NCI-H1417 (cell line): ENCODE measurements at regions not wholly inside any gene's neighbourhood (a gene's known extent, or its start where the extent isn't known, plus 50 kb on each side); places are given as distances from the start of the nearest gene placed in this dataset.
A peak's percentile ranks its signal among the peaks of the same experiment; 100 is the strongest.

Experiments used
- DNase-seq, 3 experiments: peaks; one replicate each; lab custom pipeline; 2025; lab: John Stamatoyannopoulos, UW

GRCh38 chr6:144879436-144879835 is 594.3 kb downstream of the UTRN start:
- DNase-seq: no peak

GRCh38 chr6:144882425-144882824 is 597.3 kb downstream of the UTRN start:
- DNase-seq: no peak

GRCh38 chr6:144883915-144884314 is 598.8 kb downstream of the UTRN start:
- no peak for DNase-seq

GRCh38 chr6:144885817-144886216 is 600.7 kb downstream of the UTRN start:
- no peak for DNase-seq

DNA sequence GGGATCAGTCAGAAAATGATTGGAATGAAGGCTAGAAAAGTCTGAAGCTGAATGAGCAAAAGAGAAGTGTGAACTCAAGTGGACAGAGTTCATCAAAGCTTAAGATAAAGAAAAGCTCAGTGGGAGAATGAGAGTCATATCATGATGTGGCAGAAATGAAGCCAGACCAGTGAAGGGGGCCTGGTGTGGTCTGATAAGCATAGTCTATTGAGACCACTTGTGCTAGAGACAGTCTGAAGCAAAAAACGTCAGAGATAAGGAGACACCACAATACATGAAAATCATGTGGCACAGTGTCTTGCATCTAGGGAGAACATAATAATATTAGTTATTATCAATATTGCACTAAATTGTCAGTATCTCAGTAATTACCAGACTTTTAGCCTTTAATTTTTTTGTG is 601.5 kb downstream of the UTRN start:
- DNase-seq: no peak

DNA sequence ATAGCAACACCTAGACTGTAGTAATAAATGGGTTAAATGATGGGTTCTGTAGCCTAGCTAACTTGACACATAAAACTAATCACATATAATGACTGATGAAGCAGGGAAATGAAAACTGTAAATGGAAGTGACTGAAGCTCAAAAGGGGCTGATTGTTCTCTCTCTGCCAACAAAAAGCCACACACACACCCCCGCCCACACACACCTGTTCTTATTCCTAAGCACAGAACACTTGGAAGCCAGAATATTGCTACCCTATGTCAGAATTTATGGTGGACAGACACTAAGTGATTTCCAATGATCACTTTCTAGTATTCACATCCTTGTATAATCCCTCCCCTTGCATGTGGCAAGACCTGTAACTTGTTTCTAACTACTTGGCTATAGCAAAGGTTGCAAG is 603.5 kb downstream of the UTRN start:
- no peak for DNase-seq

- DNase-seq: no peak
Observed at GRCh38 chr6:144893680-144894151, 608.6 kb downstream of the UTRN start.

GRCh38 chr6:144894240-144894639 is 609.1 kb downstream of the UTRN start:
- no peak for DNase-seq

DNA sequence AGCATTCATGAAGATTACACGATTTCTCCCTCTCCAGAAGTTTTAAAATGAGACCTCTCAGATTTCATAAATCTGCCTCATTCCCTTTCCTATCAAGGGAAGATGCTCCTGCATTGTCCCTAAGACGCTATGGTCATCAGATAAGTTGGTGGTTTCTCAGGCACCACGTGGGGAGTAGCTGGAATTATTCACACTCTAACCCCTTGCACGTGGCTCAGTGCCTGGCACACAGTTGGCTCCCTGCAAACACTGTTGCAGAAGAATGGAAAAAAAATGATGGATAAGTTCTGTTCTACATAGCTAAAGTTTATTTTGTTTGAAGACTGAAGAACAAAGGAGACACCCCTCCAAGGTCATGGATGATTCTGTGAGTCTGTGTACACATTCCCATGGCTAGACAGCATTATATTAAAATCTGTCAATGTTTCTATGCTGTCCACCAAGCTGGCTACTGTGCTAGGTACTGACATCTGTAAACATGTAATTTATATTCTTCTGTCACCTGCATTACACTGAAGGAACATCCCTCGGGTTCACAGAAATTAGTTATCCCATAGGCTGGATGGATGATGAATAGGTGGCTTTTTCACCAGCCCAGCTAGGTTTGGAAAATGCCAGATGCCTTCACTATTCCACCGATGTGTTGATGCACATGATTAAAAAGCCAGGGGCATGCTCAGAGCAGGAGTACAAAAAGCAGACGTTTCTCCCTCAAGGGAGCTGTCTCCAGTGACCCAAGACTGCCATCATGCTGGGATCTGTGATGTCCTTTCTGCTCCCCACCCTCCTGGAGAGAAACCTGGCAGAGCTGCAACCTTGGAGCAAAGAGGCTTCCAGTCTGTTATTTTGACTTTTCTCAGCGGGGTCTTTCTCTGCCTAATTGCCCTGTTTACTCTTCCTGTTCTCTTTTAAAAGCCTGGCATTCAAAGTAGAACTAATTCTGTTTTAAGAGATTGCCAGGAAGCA is 610.5 kb downstream of the UTRN start:
- peak in 2 of 3 experiments; percentile 46 to 71 for DNase-seq

DNA sequence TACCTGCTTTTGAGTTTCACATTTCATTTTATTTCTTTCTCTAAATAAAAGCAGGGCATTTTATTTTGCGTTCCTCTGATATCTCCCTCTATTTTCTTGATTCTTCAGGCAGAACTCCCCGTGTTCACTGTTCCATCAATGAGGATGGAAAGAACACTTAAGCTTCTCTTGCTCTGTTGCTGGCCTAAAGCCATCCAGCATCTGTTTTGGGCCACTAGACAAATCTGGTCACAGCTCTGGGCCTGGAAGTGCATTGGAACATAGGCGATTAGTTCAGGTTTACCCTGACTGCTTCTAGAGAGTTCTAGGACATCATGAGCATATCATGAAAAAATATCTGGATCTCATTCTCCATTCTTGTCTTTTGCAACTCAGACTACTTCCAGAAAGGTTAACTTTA is 611.2 kb downstream of the UTRN start:
- peak in 1 of 3 experiments; percentile 70 for DNase-seq

DNA sequence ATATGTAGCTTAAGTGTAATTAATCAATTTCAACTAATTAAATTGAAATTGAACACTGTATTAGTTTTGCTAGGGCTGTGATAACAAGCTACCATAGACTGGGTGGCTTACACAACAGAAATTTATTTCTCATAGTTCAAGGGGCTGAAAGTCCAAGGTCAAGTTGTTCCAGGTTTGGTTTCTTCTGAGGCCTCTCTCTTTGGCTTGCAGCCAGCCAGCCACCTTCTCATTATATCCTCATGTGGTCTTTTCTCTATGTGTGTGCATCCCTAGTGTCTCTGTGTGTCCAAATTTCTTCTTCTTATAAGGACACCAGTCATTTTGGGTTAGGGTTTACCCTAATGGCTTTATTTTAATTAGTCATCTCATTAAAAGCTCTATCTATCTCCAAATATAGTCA is 611.7 kb downstream of the UTRN start:
- DNase-seq: no peak

DNA sequence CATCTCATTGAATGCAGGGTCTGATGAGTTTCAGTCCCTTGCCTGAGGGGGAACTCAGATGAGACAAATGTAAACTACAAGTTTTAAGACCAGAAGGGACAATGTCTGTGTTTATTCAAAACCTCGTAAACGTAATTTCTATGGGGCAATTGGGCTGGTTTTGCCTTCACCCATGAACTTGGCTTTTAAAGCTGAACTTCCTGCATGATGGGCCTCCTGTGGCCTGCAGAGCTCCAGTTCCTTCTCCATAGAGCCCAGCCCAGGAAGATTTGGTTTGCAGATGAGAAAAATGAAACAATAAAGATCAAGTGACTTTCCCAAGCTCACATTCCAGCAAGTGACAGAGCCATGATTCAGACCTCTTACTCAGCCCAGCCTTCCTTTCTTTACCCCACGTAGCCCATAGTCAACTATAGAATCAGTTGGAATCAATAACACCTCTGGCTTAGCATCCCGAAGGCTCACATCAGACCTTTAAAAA is 612.3 kb downstream of the UTRN start:
- DNase-seq: no peak

GRCh38 chr6:144898052-144898689 is 613.0 kb downstream of the UTRN start:
- DNase-seq: no peak

DNA sequence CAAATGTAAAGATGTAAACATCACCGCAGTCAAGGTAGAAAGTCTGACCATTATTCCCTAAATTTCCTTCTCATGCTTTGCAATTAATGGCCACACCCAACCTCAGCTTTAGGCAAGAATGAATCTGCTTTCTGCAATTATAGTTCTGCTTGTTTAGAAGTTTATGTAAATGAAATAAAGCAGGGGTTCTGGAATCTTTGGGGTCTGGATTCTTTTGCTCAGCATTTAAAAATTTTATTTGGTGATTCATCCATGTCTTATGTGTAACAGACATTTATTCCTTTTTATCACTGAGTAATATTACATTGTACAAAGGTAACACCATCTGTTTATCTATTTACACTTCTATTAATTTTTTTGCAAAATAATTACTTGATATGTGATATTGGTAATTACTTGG is 613.6 kb downstream of the UTRN start:
- DNase-seq: no peak

GRCh38 chr6:144899161-144899560 is 614.0 kb downstream of the UTRN start:
- DNase-seq: no peak

DNA sequence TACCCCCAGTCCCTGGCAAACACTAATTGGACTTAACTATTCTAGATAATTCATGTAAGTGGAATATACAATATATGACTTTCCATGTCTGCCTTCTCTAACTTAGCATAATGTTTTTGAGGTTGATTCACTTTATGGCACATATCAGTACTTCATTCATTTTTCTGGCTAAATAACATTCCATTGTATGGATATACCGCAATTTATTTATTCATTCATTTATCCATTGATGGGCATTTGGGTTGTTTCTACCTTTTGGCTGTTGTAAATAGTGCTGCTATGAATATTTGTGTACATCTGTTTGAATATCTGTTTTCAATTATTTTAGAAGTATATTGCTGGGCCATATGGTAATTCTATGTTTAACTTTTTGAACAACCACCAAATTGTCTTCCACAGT is 616.3 kb downstream of the UTRN start:
- DNase-seq: no peak

DNA sequence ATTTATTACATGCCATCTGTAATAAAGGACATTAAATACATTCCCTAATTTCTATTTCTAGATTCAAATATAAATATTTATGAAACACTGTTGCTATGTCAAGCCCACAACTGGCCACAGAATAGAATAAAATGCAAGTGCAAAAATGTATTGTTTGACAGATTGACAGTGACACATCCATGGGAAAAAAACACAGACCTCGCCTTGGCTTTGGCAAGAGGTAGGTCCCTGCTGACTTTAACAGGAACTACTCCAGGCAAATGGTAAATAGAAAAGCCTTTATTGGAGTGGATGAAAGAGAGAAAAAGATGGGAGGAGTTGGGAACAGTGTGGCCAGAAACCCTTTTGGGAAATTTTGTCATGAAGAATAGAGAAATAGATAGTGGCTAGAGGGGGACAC is 622.9 kb downstream of the UTRN start:
- no peak for DNase-seq

DNA sequence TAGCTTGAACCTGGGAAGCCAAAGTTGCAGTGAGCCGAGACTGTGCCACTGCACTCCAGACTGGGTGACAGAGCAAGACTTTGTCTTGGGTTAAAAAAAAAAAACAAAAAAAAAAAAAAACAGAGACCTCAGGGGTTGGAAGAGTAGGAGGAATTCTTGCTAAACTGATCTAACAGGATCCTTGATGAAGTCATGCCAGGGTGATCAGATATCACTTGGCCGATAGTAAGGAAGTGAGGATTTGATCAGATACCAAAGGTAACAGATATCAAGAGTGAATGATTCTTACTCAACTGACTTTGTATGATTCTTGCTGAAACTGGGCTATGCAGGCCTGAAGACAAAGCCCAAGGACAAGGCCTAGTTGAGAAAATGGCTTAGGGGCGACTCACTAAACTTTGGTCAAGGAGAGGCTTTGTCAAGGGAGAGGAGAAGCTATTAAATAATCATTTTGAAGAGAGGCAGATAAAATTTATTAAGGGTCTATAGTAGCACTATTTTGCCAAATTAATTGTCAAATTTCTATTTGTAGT is 624.7 kb downstream of the UTRN start:
- DNase-seq: no peak

- DNase-seq: no peak
Observed at GRCh38 chr6:144911322-144911721, 626.2 kb downstream of the UTRN start.

- DNase-seq: no peak
Observed at GRCh38 chr6:144912474-144912873, 627.3 kb downstream of the UTRN start.

DNA sequence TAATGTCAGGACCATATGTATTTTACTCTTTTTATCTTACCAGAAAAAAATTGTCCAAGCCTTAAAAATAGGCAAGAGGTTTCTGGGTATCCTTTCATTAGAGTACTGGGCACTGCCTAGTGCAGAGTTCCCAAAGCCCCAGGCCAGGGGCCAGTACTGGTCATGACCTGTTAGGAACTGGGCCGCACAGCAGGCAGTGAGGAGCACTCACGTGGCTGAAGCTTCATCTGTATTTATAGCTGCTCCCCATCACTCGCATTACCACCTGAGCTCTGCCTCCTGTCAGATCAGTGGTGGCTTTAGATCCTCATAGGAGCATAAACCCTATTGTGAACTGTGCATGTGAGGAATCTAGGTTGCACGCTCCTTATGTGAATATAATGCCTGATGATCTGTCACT is 632.9 kb downstream of the UTRN start:
- DNase-seq: no peak

GRCh38 chr6:144919560-144919959 is 634.4 kb downstream of the UTRN start:
- DNase-seq: no peak
